ENCODE measurements at regions not wholly inside any gene's neighbourhood (a gene's known extent, or its start where the extent isn't known, plus 50 kb on each side); places are given as distances from the start of the nearest gene placed in this dataset.

DNA sequence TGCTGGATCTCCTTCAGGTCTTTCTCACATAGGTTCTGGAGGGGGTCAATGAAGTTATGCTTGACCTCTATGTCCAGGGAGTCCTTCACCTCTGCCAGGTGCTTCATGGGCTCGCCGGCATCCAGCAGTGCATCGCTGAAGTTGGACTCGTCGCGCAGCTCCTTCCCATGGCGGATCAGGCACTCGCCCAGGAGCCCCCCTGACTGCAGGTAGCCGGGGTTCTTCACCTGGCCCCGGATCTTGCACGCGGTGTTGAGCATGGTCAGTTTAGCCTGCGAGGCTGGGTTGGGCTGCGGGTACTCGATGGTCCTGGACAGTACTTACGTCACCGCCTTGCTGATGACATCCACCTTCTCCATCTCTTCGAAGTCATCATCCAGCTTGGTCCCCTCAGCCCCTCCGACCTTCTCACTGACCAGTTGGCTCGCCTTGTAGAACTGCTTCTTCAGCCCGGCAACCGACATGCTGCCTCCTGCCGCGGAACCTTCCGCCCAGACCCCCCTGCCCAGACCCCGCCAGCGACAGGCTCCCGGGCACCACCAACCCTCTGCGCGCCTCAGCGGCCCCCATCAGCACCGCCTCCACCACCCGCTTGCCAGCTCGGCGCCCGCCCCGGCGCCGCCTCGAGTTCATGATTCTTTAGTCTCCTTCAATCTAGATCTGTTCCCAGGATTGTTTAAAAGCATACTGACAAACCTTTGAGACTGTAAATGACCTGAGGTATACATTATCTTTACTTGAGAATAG is 99.8 kb downstream of the KPNA2 start:
- TF ChIP-seq CTCF (IDR thresholded peaks at IDR 0.05; ENCODE audit: insufficient read depth in 1 of 2, low read depth in 1 of 2, low read length in 1 of 2, severe bottlenecking in 1 of 2, unreplicated experiment in 1 of 2), result no peak
- no peak for DNase-seq
- CTCF ChIA-PET, result no interaction called here
- H3K36me3 Mint-ChIP-seq (ENCODE audit: insufficient read depth, unreplicated experiment), result peaks cover 9% of the 10 kb centered on the region
- no peaks in the 10 kb centered on the region for H3K27me3 Mint-ChIP-seq (ENCODE audit: insufficient read depth, unreplicated experiment)
- Histone ChIP-seq H3K4me1 (no peaks in the 10 kb centered on the region), H3K27me3 (replicated peaks; ENCODE audit: control insufficient read depth, insufficient read depth, low read length) (no peaks in the 10 kb centered on the region), H3K36me3 (ENCODE audit: control insufficient read depth, insufficient read depth, low read length) (no peaks in the 10 kb centered on the region; the same call in 1 of the 2 replicates), H3K9me3 (no peaks in the 10 kb centered on the region), H3K4me3 (ENCODE audit: low read depth, low read length) (no peak overlapping the region)
- intact Hi-C loops (cut with micrococcal nuclease; ENCODE audit: unreplicated experiment), result no loop called here
- H3K9me3 Mint-ChIP-seq (ENCODE audit: unreplicated experiment), result no peaks in the 10 kb centered on the region
- no peaks in the 10 kb centered on the region for H3K4me1 Mint-ChIP-seq (ENCODE audit: low read depth, unreplicated experiment)
- no peak overlapping the region for H3K4me3 Mint-ChIP-seq (ENCODE audit: unreplicated experiment)
- H3K27ac Mint-ChIP-seq (ENCODE audit: unreplicated experiment), result no peak overlapping the region
- no TSS peak for BruUV-seq (replicated peaks)
- POLR2A ChIA-PET, result no interaction called here

GRCh38 chr17:68141050-68141449 is 105.5 kb downstream of the KPNA2 start:
- no peaks in the 10 kb centered on the region for H3K9me3 Mint-ChIP-seq (ENCODE audit: unreplicated experiment)
- CTCF ChIA-PET, result no interaction called here

GRCh38 chr17:68142595-68142994 is 105.2 kb upstream of the AMZ2 start:
- H3K36me3 Mint-ChIP-seq (ENCODE audit: insufficient read depth, unreplicated experiment), result no peaks in the 10 kb centered on the region
- Histone ChIP-seq H3K36me3 (ENCODE audit: control insufficient read depth, insufficient read depth, low read length) (no peaks in the 10 kb centered on the region), H3K9me3 (no peaks in the 10 kb centered on the region), H3K27me3 (replicated peaks; ENCODE audit: control insufficient read depth, insufficient read depth, low read length) (no peaks in the 10 kb centered on the region), H3K4me3 (ENCODE audit: low read depth, low read length) (no peak overlapping the region), H3K4me1 (no peaks in the 10 kb centered on the region)
- H3K27me3 Mint-ChIP-seq (ENCODE audit: insufficient read depth, unreplicated experiment), result peaks cover 3% of the 10 kb centered on the region
- H3K27ac Mint-ChIP-seq (ENCODE audit: unreplicated experiment), result no peak overlapping the region
- no peaks in the 10 kb centered on the region for H3K9me3 Mint-ChIP-seq (ENCODE audit: unreplicated experiment)
- POLR2A ChIA-PET, result no interaction called here
- no peak for DNase-seq
- no peaks in the 10 kb centered on the region for H3K4me1 Mint-ChIP-seq (ENCODE audit: low read depth, unreplicated experiment)
- BruUV-seq (replicated peaks), result no TSS peak
- no peak for TF ChIP-seq CTCF (IDR thresholded peaks at IDR 0.05; ENCODE audit: insufficient read depth in 1 of 2, low read depth in 1 of 2, low read length in 1 of 2, severe bottlenecking in 1 of 2, unreplicated experiment in 1 of 2)
- CTCF ChIA-PET, result no interaction called here
- intact Hi-C loops (cut with micrococcal nuclease; ENCODE audit: unreplicated experiment), result no loop called here
- no peak overlapping the region for H3K4me3 Mint-ChIP-seq (ENCODE audit: unreplicated experiment)

More at GRCh38 chr17:68141050-68141449, 105.5 kb downstream of the KPNA2 start:
- no peaks in the 10 kb centered on the region for H3K36me3 Mint-ChIP-seq (ENCODE audit: insufficient read depth, unreplicated experiment)
- H3K4me1 Mint-ChIP-seq (ENCODE audit: low read depth, unreplicated experiment), result no peaks in the 10 kb centered on the region
- no peaks in the 10 kb centered on the region for H3K9me3 ChIP-seq
- intact Hi-C loops (cut with micrococcal nuclease; ENCODE audit: unreplicated experiment), result no loop called here
- H3K36me3 ChIP-seq (ENCODE audit: control insufficient read depth, insufficient read depth, low read length), result no peaks in the 10 kb centered on the region
- no peak for TF ChIP-seq CTCF (IDR thresholded peaks at IDR 0.05; ENCODE audit: insufficient read depth in 1 of 2, low read depth in 1 of 2, low read length in 1 of 2, severe bottlenecking in 1 of 2, unreplicated experiment in 1 of 2)
- no TSS peak for BruUV-seq (replicated peaks)
- H3K27me3 Mint-ChIP-seq (ENCODE audit: insufficient read depth, unreplicated experiment), result peaks cover under 1% of the 10 kb centered on the region
- H3K27me3 ChIP-seq (replicated peaks; ENCODE audit: control insufficient read depth, insufficient read depth, low read length), result no peaks in the 10 kb centered on the region
- DNase-seq, result no peak
- no peak overlapping the region for H3K27ac Mint-ChIP-seq (ENCODE audit: unreplicated experiment)
- no peak overlapping the region for H3K4me3 ChIP-seq (ENCODE audit: low read depth, low read length)
- no peaks in the 10 kb centered on the region for H3K4me1 ChIP-seq
- no peak overlapping the region for H3K4me3 Mint-ChIP-seq (ENCODE audit: unreplicated experiment)
- POLR2A ChIA-PET, result no interaction called here

Data from Caco-2 (cell line).